ENCODE measurements at regions not wholly inside any gene's neighbourhood (a gene's known extent, or its start where the extent isn't known, plus 50 kb on each side); places are given as distances from the start of the nearest gene placed in this dataset.

GRCh38 chr1:80894921-80895320 is 905.8 kb upstream of the ADGRL2 start:
- Histone ChIP-seq H2AFZ (ENCODE audit: low read length) (no peak overlapping the region), H3K79me2 (ENCODE audit: insufficient read depth, low read length) (no peaks in the 10 kb centered on the region), H3F3A (ENCODE audit: insufficient read depth, low read length) (no peaks in the 10 kb centered on the region), H3K27ac (ENCODE audit: low read depth, low read length, poor library complexity, severe bottlenecking) (no peak overlapping the region), H3K9me2 (ENCODE audit: low read depth, low read length) (no peaks in the 10 kb centered on the region), H3K27me3 (ENCODE audit: insufficient read depth, low read length) (no peaks in the 10 kb centered on the region), H3K36me3 (ENCODE audit: insufficient read depth, low read length) (no peaks in the 10 kb centered on the region), H3K4me2 (ENCODE audit: low read length) (no peak overlapping the region), H3K4me1 (ENCODE audit: insufficient read depth, low read length, severe bottlenecking) (no peaks in the 10 kb centered on the region), H3K9ac (ENCODE audit: low read length) (no peak overlapping the region), H4K20me1 (ENCODE audit: insufficient read depth, low read length) (no peaks in the 10 kb centered on the region), H3K4me3 (ENCODE audit: low read depth, low read length, poor library complexity, severe bottlenecking) (no peak overlapping the region), H3K9me3 (ENCODE audit: low read length) (no peaks in the 10 kb centered on the region)
- TF ChIP-seq, protein P1, sequence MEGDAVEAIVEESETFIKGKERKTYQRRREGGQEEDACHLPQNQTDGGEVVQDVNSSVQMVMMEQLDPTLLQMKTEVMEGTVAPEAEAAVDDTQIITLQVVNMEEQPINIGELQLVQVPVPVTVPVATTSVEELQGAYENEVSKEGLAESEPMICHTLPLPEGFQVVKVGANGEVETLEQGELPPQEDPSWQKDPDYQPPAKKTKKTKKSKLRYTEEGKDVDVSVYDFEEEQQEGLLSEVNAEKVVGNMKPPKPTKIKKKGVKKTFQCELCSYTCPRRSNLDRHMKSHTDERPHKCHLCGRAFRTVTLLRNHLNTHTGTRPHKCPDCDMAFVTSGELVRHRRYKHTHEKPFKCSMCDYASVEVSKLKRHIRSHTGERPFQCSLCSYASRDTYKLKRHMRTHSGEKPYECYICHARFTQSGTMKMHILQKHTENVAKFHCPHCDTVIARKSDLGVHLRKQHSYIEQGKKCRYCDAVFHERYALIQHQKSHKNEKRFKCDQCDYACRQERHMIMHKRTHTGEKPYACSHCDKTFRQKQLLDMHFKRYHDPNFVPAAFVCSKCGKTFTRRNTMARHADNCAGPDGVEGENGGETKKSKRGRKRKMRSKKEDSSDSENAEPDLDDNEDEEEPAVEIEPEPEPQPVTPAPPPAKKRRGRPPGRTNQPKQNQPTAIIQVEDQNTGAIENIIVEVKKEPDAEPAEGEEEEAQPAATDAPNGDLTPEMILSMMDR (IDR thresholded peaks at IDR 0.05; ENCODE audit: low read length) = no peak
- TF ChIP-seq EZH2 (IDR thresholded peaks at IDR 0.05; ENCODE audit: borderline replicate concordance, low read length) = no peak

DNA sequence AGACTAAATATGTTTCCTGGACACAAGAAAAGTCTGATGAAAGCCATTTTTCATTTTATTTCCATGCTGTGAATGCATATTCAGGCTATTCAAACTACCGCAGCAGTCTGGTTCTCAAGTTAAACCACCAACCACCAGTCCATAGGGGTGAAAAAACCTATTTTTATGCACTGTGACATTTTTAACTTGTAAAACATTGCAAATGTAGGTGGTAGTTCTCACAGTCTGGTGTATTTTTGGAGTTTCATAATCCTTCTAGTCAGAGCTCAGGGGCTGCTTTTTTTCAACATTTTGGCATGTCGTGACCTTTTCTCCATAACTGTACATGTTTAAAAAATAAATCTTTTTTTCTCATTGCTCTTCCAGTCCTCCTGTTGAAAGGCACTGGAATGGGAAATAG is 907.6 kb upstream of the ADGRL2 start:
- H3K27me3 ChIP-seq (ENCODE audit: insufficient read depth, low read length) = no peaks in the 10 kb centered on the region
- no peaks in the 10 kb centered on the region for H3K36me3 ChIP-seq (ENCODE audit: insufficient read depth, low read length)
- H4K20me1 ChIP-seq (ENCODE audit: insufficient read depth, low read length) = no peaks in the 10 kb centered on the region
- H3F3A ChIP-seq (ENCODE audit: insufficient read depth, low read length) = no peaks in the 10 kb centered on the region
- H3K4me3 ChIP-seq (ENCODE audit: low read depth, low read length, poor library complexity, severe bottlenecking) = no peak overlapping the region
- H2AFZ ChIP-seq (ENCODE audit: low read length) = no peak overlapping the region
- no peak overlapping the region for H3K27ac ChIP-seq (ENCODE audit: low read depth, low read length, poor library complexity, severe bottlenecking)
- no peaks in the 10 kb centered on the region for H3K4me1 ChIP-seq (ENCODE audit: insufficient read depth, low read length, severe bottlenecking)
- no peaks in the 10 kb centered on the region for H3K9me2 ChIP-seq (ENCODE audit: low read depth, low read length)
- no peaks in the 10 kb centered on the region for H3K79me2 ChIP-seq (ENCODE audit: insufficient read depth, low read length)
- TF ChIP-seq, protein P1 (IDR thresholded peaks at IDR 0.05; ENCODE audit: low read length) = no peak
- no peak for TF ChIP-seq EZH2 (IDR thresholded peaks at IDR 0.05; ENCODE audit: borderline replicate concordance, low read length)
- no peak overlapping the region for H3K9ac ChIP-seq (ENCODE audit: low read length)
- no peaks in the 10 kb centered on the region for H3K9me3 ChIP-seq (ENCODE audit: low read length)
- H3K4me2 ChIP-seq (ENCODE audit: low read length) = no peak overlapping the region

DNA sequence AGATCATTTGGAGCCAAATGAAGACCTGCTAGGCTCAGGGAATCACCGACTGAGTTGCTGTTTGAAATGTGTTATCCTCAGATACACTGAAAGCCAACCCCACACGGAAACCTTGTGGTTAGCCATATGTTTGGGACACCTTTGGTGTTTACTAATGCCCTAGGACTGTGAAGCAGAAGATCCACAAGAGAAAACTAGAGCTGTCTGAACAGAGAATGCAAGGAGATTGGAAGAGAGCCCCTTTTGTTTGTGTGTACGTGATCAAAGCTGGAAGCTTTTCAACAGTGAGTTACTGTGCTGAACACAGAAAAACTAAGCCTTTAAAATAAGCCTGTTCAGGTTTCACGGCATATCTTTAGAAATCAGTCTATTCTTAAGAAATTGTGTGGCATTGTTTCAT is 908.2 kb upstream of the ADGRL2 start:
- H2AFZ ChIP-seq (ENCODE audit: low read length) = no peak overlapping the region
- H3K4me1 ChIP-seq (ENCODE audit: insufficient read depth, low read length, severe bottlenecking) = no peaks in the 10 kb centered on the region
- H3K9me3 ChIP-seq (ENCODE audit: low read length) = no peaks in the 10 kb centered on the region
- H3K27me3 ChIP-seq (ENCODE audit: insufficient read depth, low read length) = no peaks in the 10 kb centered on the region
- no peak overlapping the region for H3K4me2 ChIP-seq (ENCODE audit: low read length)
- H3F3A ChIP-seq (ENCODE audit: insufficient read depth, low read length) = no peaks in the 10 kb centered on the region
- TF ChIP-seq, protein P1 (IDR thresholded peaks at IDR 0.05; ENCODE audit: low read length) = no peak
- TF ChIP-seq EZH2 (IDR thresholded peaks at IDR 0.05; ENCODE audit: borderline replicate concordance, low read length) = no peak
- no peaks in the 10 kb centered on the region for H3K79me2 ChIP-seq (ENCODE audit: insufficient read depth, low read length)
- no peak overlapping the region for H3K4me3 ChIP-seq (ENCODE audit: low read depth, low read length, poor library complexity, severe bottlenecking)
- H3K36me3 ChIP-seq (ENCODE audit: insufficient read depth, low read length) = no peaks in the 10 kb centered on the region
- H3K9ac ChIP-seq (ENCODE audit: low read length) = no peak overlapping the region
- H3K27ac ChIP-seq (ENCODE audit: low read depth, low read length, poor library complexity, severe bottlenecking) = no peak overlapping the region
- H3K9me2 ChIP-seq (ENCODE audit: low read depth, low read length) = no peaks in the 10 kb centered on the region
- no peaks in the 10 kb centered on the region for H4K20me1 ChIP-seq (ENCODE audit: insufficient read depth, low read length)
